GM12874 (cell line): ENCODE measurements at regions not wholly inside any gene's neighbourhood (a gene's known extent, or its start where the extent isn't known, plus 50 kb on each side); places are given as distances from the start of the nearest gene placed in this dataset.

Source experiments
- CTCF ChIP-seq: IDR thresholded peaks from 2 replicates; pipeline ENCODE4 v1.5.1; 2011; ENCODE audit warnings: low read depth, mild to moderate bottlenecking, control low read depth, low read length, moderate library complexity; ENCODE audit not compliant: insufficient read depth

DNA sequence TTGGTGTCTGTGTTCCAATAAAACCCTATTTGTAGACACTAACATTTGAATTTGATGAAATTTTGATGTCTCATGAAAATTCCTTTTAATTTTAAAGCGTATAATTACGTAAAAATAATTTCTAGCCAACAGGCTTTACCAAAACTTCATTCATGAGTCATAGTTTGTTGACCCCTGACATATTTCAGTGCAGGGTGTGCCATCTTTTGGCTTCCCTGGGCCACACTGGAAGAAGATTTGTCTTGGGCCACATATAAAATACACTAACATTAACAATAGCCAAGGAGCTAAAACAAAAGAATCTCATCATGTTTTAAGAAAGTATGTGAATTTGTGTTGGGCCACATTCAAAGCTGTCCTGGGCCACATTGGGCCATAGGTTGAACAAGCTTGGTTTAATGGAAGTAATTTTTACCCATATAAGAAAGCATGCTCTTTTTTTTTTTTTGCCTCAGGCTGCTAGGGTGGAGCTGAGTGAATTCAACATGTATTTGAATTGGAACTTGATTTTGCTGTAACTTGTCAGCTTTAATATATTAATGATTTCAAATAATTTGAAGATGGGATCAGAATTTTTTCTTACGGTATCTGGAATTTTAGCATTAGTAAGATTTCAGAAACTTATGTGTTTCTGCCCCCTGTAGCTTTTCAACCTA lies 267.7 kb upstream of the RGS18 start:
- no peak for TF ChIP-seq CTCF

DNA sequence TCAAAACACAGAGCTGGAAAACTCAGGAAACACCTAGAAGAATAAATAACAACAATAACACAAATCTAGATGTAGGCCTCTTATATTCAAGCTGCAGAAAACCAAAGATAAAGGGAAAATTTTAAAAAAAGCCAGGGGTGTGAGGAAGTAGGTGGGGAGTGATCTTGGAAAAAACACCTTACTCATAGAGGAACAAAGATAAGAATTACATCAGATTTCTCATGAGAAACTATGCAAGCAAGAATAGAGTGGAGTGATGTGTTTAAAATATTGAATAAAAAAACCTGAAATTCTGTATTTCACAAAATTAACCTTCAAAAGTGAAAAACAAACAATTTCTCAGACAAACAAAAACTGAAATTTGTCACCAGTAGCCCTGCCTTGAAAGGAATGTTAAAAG lies 265.5 kb upstream of the RGS18 start:
- no peak for TF ChIP-seq CTCF

DNA sequence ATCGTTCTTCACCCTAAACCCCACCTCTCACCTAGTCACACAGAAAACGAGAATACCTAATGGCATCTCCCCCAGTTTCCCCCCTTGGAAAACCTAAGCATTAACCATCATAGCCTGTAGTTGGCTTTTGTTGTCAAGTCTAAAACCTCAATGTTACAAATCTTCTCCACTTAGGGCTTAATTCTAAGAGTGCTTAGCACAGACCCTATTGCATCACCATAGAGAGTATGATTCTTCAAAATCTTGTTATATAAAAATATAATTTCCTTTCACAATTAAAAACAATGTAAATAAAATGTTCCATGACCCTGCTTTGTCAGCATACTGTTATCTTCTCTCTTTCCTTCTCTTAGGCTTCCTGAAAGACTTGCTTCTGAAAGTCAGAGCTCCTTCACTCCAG lies 263.2 kb upstream of the RGS18 start:
- no peak for TF ChIP-seq CTCF

DNA sequence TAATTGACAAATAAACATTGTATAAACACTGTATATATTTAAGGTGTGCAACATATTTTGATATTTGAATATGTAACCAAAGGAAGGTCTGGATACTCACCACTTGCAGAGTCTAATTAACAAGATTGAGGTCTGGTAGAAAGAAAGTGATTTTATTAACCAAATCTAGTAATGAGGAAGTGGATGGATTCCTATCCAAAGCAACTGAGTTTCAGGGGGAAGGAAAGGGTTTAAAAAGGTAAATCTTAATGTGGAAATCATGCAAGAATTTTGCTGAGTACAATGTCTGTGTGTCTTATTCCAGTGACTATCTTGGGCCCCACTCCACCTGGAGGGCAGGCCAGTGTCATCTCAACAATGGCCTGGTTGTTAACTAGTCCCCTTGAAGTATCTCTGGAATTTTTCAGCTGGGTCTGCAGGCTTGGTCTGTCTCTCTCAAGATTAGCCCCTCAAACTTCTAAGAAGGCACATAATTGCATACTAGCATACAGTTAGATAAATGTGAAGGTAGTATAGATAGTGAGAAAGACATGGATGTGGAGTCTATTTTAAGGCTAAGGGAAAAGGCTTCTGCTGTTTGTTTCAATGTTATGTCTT lies 262.7 kb upstream of the RGS18 start:
- no peak for TF ChIP-seq CTCF

DNA sequence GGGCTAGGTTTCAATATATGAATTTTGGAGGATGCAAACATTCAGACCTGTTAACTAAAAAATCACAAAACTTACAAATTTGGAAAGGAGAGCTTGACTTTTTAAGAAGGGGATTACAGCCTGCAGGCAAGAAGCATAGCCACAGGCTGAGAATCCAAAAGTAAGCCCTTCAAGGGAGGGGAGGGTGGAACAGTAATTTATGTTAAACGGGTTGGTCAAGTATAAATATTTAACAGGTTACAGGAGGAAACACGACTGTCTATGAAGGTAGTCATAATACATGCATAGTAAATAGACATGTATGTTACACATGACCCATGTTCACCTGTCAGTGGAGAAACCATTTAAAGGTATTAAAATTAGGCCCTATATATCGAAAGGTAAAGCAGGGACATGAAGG lies 261.1 kb upstream of the RGS18 start:
- TF ChIP-seq CTCF, result no peak

GRCh38 chr1:191901651-191902050 lies 256.6 kb upstream of the RGS18 start:
- TF ChIP-seq CTCF, result no peak

- TF ChIP-seq CTCF, result no peak
These were observed 253.3 kb upstream of the RGS18 start for GRCh38 chr1:191904991-191905390.

GRCh38 chr1:191905781-191906180 lies 252.5 kb upstream of the RGS18 start:
- no peak for TF ChIP-seq CTCF
